Neural crest cell (in vitro differentiated cells): ENCODE measurements at regions not wholly inside any gene's neighbourhood (a gene's known extent, or its start where the extent isn't known, plus 50 kb on each side); places are given as distances from the start of the nearest gene placed in this dataset.

ENCODE experiments used
- DNase-seq: peaks from one replicate; pipeline ENCODE4 v3.0.0; 2021; ENCODE audit warnings: low read depth, mixed read lengths, low spot score
- H3K27ac Mint-ChIP-seq: one replicate; pipeline ENCODE4 v1.8.0; 2021; ENCODE audit warnings: mild to moderate bottlenecking, mixed read lengths; ENCODE audit not compliant: unreplicated experiment
- H3K27me3 Mint-ChIP-seq: 2 replicates; pipeline ENCODE4 v1.8.0; 2021; ENCODE audit warnings: low read depth, mild to moderate bottlenecking, mixed read lengths
- H3K36me3 Mint-ChIP-seq: 2 replicates; pipeline ENCODE4 v1.8.0; 2021; ENCODE audit warnings: low read depth, mild to moderate bottlenecking, mixed read lengths
- H3K4me1 Mint-ChIP-seq: 2 replicates; pipeline ENCODE4 v1.8.0; 2021; ENCODE audit warnings: mixed read lengths
- H3K4me3 Mint-ChIP-seq: one replicate; pipeline ENCODE4 v1.8.0; 2021; ENCODE audit warnings: mild to moderate bottlenecking, mixed read lengths
- H3K9me3 Mint-ChIP-seq: 2 replicates; pipeline ENCODE4 v1.8.0; 2021; ENCODE audit warnings: mixed read lengths
- TF ChIP-seq, protein P1 (sequence below): fragments of 200-600 bp; sonication (generic); conservative IDR thresholded peaks from 2 replicates; pipeline ENCODE4 v1.5.0; 2021; ENCODE audit warnings: antibody characterized with exemption, mild to moderate bottlenecking

- Mint-ChIP-seq H3K4me3 (no peak overlapping the region), H3K4me1 (no peaks in the 10 kb centered on the region), H3K27ac (no peak overlapping the region), H3K36me3 (no peaks in the 10 kb centered on the region), H3K9me3 (no peaks in the 10 kb centered on the region), H3K27me3 (no peaks in the 10 kb centered on the region)
- TF ChIP-seq, protein P1, sequence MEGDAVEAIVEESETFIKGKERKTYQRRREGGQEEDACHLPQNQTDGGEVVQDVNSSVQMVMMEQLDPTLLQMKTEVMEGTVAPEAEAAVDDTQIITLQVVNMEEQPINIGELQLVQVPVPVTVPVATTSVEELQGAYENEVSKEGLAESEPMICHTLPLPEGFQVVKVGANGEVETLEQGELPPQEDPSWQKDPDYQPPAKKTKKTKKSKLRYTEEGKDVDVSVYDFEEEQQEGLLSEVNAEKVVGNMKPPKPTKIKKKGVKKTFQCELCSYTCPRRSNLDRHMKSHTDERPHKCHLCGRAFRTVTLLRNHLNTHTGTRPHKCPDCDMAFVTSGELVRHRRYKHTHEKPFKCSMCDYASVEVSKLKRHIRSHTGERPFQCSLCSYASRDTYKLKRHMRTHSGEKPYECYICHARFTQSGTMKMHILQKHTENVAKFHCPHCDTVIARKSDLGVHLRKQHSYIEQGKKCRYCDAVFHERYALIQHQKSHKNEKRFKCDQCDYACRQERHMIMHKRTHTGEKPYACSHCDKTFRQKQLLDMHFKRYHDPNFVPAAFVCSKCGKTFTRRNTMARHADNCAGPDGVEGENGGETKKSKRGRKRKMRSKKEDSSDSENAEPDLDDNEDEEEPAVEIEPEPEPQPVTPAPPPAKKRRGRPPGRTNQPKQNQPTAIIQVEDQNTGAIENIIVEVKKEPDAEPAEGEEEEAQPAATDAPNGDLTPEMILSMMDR = peak; percentile 62
- peak; percentile 28 for DNase-seq
Observed at GRCh38 chr1:55378582-55378981, 163.4 kb upstream of the USP24 start.

GRCh38 chr1:55376897-55377296 is 161.7 kb upstream of the USP24 start:
- Mint-ChIP-seq H3K4me3 (no peak overlapping the region), H3K27me3 (no peaks in the 10 kb centered on the region), H3K4me1 (no peaks in the 10 kb centered on the region), H3K9me3 (no peaks in the 10 kb centered on the region), H3K36me3 (no peaks in the 10 kb centered on the region), H3K27ac (no peak overlapping the region)
- DNase-seq = no peak
- TF ChIP-seq, protein P1 = no peak

DNA sequence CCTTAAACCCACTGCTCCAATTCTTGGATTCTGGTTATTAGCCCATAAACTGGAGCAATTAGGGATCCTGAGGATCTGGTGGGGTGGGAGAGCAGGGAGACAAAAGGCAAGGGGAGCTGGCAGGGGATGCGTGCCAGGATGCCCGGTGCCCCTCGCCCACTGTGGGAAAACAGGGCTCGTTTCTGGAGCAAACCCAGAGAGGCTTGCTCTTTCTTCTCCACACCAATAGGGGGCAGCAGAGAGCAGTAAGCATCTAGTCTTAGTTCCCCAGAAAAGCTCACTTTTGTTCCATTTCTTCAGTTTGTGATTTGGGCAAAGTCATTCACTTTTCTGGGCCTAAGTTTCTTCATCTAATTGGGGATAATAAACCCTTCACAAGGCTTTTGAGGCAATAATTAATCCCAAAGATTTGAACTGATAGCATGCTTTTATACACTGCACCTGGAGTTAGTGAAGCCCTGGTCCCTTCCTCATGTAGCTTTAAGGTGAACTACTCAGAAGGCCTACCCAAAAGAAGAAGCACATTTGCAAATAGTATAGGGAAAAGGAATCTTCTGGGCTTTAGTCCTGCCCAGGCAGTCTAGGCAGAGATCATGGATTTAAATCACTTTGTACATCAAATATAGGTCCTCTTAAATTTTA is 160.6 kb upstream of the USP24 start:
- Mint-ChIP-seq H3K9me3 (no peaks in the 10 kb centered on the region), H3K27me3 (no peaks in the 10 kb centered on the region), H3K27ac (peak overlapping the region; percentile 65), H3K4me3 (no peak overlapping the region), H3K4me1 (no peaks in the 10 kb centered on the region), H3K36me3 (no peaks in the 10 kb centered on the region)
- DNase-seq = peak; percentile 60
- TF ChIP-seq, protein P1 = peak; percentile 89

DNA sequence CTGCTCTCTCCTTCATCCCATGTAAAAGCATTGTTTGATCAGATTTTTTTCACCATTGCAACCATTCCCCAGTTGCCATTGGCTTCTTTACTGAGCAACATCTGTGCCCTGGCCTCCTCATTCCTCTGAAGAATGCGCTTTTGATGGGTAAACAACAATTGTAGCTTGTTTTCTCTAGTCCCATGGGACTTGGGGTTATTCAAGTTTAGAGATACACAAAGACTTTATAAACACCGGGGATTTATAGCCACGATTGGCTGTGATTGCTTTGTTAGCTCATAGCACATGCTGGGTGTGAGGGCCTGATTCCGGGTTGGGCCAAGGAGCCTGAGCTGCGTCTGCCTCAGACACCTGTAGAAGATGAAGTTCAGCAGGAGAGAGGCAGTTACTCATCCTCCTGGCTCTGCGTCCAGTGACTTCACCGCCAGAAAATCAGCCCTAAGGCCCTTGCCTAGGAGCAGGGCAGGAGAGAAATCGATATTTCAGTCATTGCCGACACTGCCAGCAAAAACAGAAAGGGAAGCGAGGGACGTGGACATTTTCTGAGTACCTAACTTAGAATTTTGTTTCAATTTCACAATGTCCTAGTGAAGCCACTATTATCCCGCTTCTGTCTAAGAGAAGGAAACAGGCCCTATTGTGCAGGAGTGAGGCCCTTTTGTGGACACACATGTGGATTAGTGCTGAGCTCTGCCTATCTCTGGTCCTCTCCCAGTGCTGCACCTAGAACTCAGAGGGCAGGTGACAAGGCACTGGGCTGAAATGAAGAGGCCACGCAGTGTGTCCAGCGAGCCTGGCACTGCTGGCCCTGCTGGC is 159.8 kb upstream of the USP24 start:
- no peaks in the 10 kb centered on the region for H3K36me3 Mint-ChIP-seq
- no peak for DNase-seq
- no peak overlapping the region for H3K27ac Mint-ChIP-seq
- TF ChIP-seq, protein P1 = no peak
- peaks cover 4% of the 10 kb centered on the region for H3K27me3 Mint-ChIP-seq
- H3K9me3 Mint-ChIP-seq = no peaks in the 10 kb centered on the region
- no peak overlapping the region for H3K4me3 Mint-ChIP-seq
- no peaks in the 10 kb centered on the region for H3K4me1 Mint-ChIP-seq

DNA sequence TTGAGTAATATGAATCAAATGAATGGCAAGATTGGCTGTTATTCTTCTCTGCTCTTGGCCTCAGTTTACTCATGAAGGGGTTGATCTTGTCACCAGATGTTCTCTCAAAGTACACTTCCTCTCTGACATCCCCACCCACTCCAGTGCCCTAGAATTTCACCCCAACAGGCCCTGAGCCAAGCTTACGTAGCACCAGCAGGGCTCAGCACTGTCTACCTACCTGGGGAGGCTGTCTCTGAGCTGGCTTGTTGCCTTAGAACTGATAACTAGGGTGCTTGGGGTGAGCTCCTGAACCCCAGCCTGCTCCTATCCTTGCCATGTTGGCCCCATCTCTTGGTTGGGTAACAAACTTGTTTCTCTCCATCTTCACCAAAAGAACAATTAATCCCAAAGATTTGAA is 159.1 kb upstream of the USP24 start:
- no peak overlapping the region for H3K4me3 Mint-ChIP-seq
- peaks cover 4% of the 10 kb centered on the region for H3K27me3 Mint-ChIP-seq
- H3K27ac Mint-ChIP-seq = no peak overlapping the region
- no peaks in the 10 kb centered on the region for H3K4me1 Mint-ChIP-seq
- TF ChIP-seq, protein P1 = no peak
- no peak for DNase-seq
- H3K36me3 Mint-ChIP-seq = no peaks in the 10 kb centered on the region
- H3K9me3 Mint-ChIP-seq = no peaks in the 10 kb centered on the region
